ENCODE measurements at regions not wholly inside any gene's neighbourhood (a gene's known extent, or its start where the extent isn't known, plus 50 kb on each side); places are given as distances from the start of the nearest gene placed in this dataset.
"Not testable (repeated sequence)": the region's sequence is repeated elsewhere in the genome, so short reads cannot be mapped to it uniquely, and the experiment has no call there.

GRCh38 chr1:149665033-149665432 is 81.4 kb downstream of the PPIAL4C start:
- H3K4me3 ChIP-seq (ENCODE audit: low read length); DNase-seq; H3K79me2 ChIP-seq (ENCODE audit: control insufficient read depth, insufficient read depth, low read length); H3K27me3 ChIP-seq (ENCODE audit: insufficient read depth, low read length, poor library complexity); H3K79me1 ChIP-seq (ENCODE audit: low read length); H2BK15ac ChIP-seq (replicated peaks; ENCODE audit: low read depth); H3K4me1 ChIP-seq (ENCODE audit: control insufficient read depth, low read depth, low read length); H2AK5ac ChIP-seq (ENCODE audit: low read length); H3K27ac ChIP-seq (ENCODE audit: low read depth, low read length); H4K8ac ChIP-seq (ENCODE audit: low read depth, low read length); H2BK5ac ChIP-seq (ENCODE audit: low read length); H3K36me3 ChIP-seq (ENCODE audit: control insufficient read depth, insufficient read depth, low read length); H3K23ac ChIP-seq (ENCODE audit: low read length); H2BK120ac ChIP-seq (ENCODE audit: low read depth, low read length); H4K5ac ChIP-seq (ENCODE audit: low read length); H3K56ac ChIP-seq (ENCODE audit: low read length); H3K4ac ChIP-seq (ENCODE audit: low read depth, low read length); H3K18ac ChIP-seq (ENCODE audit: low read length); H3K4me2 ChIP-seq (ENCODE audit: low read length); H3K9ac ChIP-seq (ENCODE audit: low read length): not testable (repeated sequence)

DNA sequence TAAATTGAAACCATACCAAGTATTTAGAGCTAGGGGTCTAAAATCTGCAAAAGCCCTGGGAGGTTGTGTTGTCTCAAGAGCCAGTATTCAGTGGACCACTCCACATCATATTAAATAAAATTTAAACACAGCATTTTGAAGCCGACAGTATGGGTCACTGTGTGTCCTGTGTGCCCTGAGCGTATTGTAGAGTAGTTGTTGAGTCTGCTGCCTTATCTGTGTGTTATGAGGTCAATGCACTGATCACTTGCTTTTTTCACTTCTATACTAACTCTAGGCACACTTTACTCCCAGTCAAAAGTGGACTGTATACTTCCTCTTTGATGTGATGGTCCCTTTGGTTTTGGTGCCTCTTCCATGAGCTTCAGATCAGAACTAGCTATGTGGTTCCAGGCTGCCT is 81.9 kb downstream of the PPIAL4C start:
- no CpG with 5 or more reads among the region's 2 CpGs for WGBS (ENCODE audit: extremely low coverage, insufficient coverage, low lambda C conversion rate)
- H3K18ac ChIP-seq (ENCODE audit: low read length) = not testable (repeated sequence)

GRCh38 chr1:149673231-149673909 is 89.7 kb downstream of the PPIAL4C start:
- H3K4me1 ChIP-seq (ENCODE audit: control insufficient read depth, low read depth, low read length); H3K23ac ChIP-seq (ENCODE audit: low read length); H3K9ac ChIP-seq (ENCODE audit: low read length); H2AK5ac ChIP-seq (ENCODE audit: low read length); H3K4ac ChIP-seq (ENCODE audit: low read depth, low read length); H2BK120ac ChIP-seq (ENCODE audit: low read depth, low read length); H2BK15ac ChIP-seq (replicated peaks; ENCODE audit: low read depth); H4K8ac ChIP-seq (ENCODE audit: low read depth, low read length); H3K4me3 ChIP-seq (ENCODE audit: low read length); H2BK5ac ChIP-seq (ENCODE audit: low read length); H3K56ac ChIP-seq (ENCODE audit: low read length); H3K79me2 ChIP-seq (ENCODE audit: control insufficient read depth, insufficient read depth, low read length); H3K36me3 ChIP-seq (ENCODE audit: control insufficient read depth, insufficient read depth, low read length); H3K27ac ChIP-seq (ENCODE audit: low read depth, low read length); H3K79me1 ChIP-seq (ENCODE audit: low read length); H3K4me2 ChIP-seq (ENCODE audit: low read length); H3K18ac ChIP-seq (ENCODE audit: low read length); H3K27me3 ChIP-seq (ENCODE audit: insufficient read depth, low read length, poor library complexity); H4K5ac ChIP-seq (ENCODE audit: low read length); DNase-seq: not testable (repeated sequence)
- no CpG with 5 or more reads among the region's 4 CpGs for WGBS (ENCODE audit: extremely low coverage, insufficient coverage, low lambda C conversion rate)

More for the DNA sequence above, 81.9 kb downstream of the PPIAL4C start:
- not testable (repeated sequence) for H3K9ac ChIP-seq (ENCODE audit: low read length); H4K5ac ChIP-seq (ENCODE audit: low read length); H3K4ac ChIP-seq (ENCODE audit: low read depth, low read length); H3K27me3 ChIP-seq (ENCODE audit: insufficient read depth, low read length, poor library complexity); H3K23ac ChIP-seq (ENCODE audit: low read length); H3K36me3 ChIP-seq (ENCODE audit: control insufficient read depth, insufficient read depth, low read length); H3K4me2 ChIP-seq (ENCODE audit: low read length); H3K27ac ChIP-seq (ENCODE audit: low read depth, low read length); H3K4me3 ChIP-seq (ENCODE audit: low read length); DNase-seq; H2BK15ac ChIP-seq (replicated peaks; ENCODE audit: low read depth); H4K8ac ChIP-seq (ENCODE audit: low read depth, low read length); H3K79me2 ChIP-seq (ENCODE audit: control insufficient read depth, insufficient read depth, low read length); H2BK120ac ChIP-seq (ENCODE audit: low read depth, low read length); H3K56ac ChIP-seq (ENCODE audit: low read length); H3K79me1 ChIP-seq (ENCODE audit: low read length); H2BK5ac ChIP-seq (ENCODE audit: low read length); H2AK5ac ChIP-seq (ENCODE audit: low read length); H3K4me1 ChIP-seq (ENCODE audit: control insufficient read depth, low read depth, low read length)

- H3K36me3 ChIP-seq (ENCODE audit: control insufficient read depth, insufficient read depth, low read length); H3K79me1 ChIP-seq (ENCODE audit: low read length); H2BK5ac ChIP-seq (ENCODE audit: low read length); H3K27ac ChIP-seq (ENCODE audit: low read depth, low read length); H2AK5ac ChIP-seq (ENCODE audit: low read length); H3K4me2 ChIP-seq (ENCODE audit: low read length); H4K8ac ChIP-seq (ENCODE audit: low read depth, low read length); H2BK15ac ChIP-seq (replicated peaks; ENCODE audit: low read depth); H3K9ac ChIP-seq (ENCODE audit: low read length); H2BK120ac ChIP-seq (ENCODE audit: low read depth, low read length); H3K4me1 ChIP-seq (ENCODE audit: control insufficient read depth, low read depth, low read length); H3K56ac ChIP-seq (ENCODE audit: low read length); H3K79me2 ChIP-seq (ENCODE audit: control insufficient read depth, insufficient read depth, low read length); H3K23ac ChIP-seq (ENCODE audit: low read length); H3K27me3 ChIP-seq (ENCODE audit: insufficient read depth, low read length, poor library complexity); DNase-seq; H3K4ac ChIP-seq (ENCODE audit: low read depth, low read length); H3K18ac ChIP-seq (ENCODE audit: low read length); H3K4me3 ChIP-seq (ENCODE audit: low read length); H4K5ac ChIP-seq (ENCODE audit: low read length): not testable (repeated sequence)
- no CpG with 5 or more reads among the region's 23 CpGs for WGBS (ENCODE audit: extremely low coverage, insufficient coverage, low lambda C conversion rate)
Observed at GRCh38 chr1:149674921-149675320, 91.3 kb downstream of the PPIAL4C start.

- H3K4me2 ChIP-seq (ENCODE audit: low read length); H3K4ac ChIP-seq (ENCODE audit: low read depth, low read length); H2BK5ac ChIP-seq (ENCODE audit: low read length); H4K8ac ChIP-seq (ENCODE audit: low read depth, low read length); H2AK5ac ChIP-seq (ENCODE audit: low read length); H3K9ac ChIP-seq (ENCODE audit: low read length); H4K5ac ChIP-seq (ENCODE audit: low read length); H3K36me3 ChIP-seq (ENCODE audit: control insufficient read depth, insufficient read depth, low read length); H2BK15ac ChIP-seq (replicated peaks; ENCODE audit: low read depth); H3K18ac ChIP-seq (ENCODE audit: low read length); H3K79me2 ChIP-seq (ENCODE audit: control insufficient read depth, insufficient read depth, low read length); H3K4me1 ChIP-seq (ENCODE audit: control insufficient read depth, low read depth, low read length); H3K27ac ChIP-seq (ENCODE audit: low read depth, low read length); H3K56ac ChIP-seq (ENCODE audit: low read length); DNase-seq; H3K79me1 ChIP-seq (ENCODE audit: low read length); H2BK120ac ChIP-seq (ENCODE audit: low read depth, low read length); H3K27me3 ChIP-seq (ENCODE audit: insufficient read depth, low read length, poor library complexity); H3K4me3 ChIP-seq (ENCODE audit: low read length); H3K23ac ChIP-seq (ENCODE audit: low read length): not testable (repeated sequence)
- no CpG with 5 or more reads among the region's 5 CpGs for WGBS (ENCODE audit: extremely low coverage, insufficient coverage, low lambda C conversion rate)
Observed at GRCh38 chr1:149677359-149677758, 93.7 kb downstream of the PPIAL4C start.

DNA sequence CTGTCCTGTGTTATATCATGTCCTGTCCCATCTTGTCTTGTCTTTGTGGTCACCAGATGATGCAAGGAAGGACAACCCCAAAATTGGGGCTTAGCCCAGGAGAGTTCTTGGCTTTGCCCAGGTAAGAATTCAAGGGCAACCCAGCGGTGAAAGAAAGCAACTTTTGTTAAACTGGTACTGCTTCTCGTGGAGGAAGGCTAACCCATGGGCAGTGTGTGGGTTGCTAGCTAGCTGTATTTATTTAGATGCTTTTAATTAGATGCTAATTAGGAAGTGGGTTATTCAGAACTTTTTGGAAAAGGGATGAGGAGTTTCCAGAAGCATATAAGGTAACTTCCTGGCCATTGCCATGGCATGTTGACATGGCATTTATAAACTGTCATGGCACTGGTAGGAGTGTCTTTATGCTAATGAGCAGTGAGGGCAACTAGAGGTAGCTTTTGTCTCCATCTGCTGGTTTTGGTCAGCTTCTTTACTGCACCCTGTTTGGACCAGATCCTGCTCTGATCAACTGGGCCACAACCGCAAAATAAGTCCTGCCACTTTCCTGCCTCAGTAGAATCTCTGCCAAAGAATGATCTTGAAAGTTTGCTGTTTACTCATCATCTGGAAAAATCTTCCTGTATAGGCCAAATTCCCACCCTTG is 95.8 kb upstream of the FCGR1A start:
- H3K4ac ChIP-seq (ENCODE audit: low read depth, low read length); H3K9ac ChIP-seq (ENCODE audit: low read length); H3K56ac ChIP-seq (ENCODE audit: low read length); H3K79me1 ChIP-seq (ENCODE audit: low read length); H3K79me2 ChIP-seq (ENCODE audit: control insufficient read depth, insufficient read depth, low read length); H2BK5ac ChIP-seq (ENCODE audit: low read length); H3K23ac ChIP-seq (ENCODE audit: low read length); H2BK120ac ChIP-seq (ENCODE audit: low read depth, low read length); H3K18ac ChIP-seq (ENCODE audit: low read length); H3K4me2 ChIP-seq (ENCODE audit: low read length); H2AK5ac ChIP-seq (ENCODE audit: low read length); H4K5ac ChIP-seq (ENCODE audit: low read length); H4K8ac ChIP-seq (ENCODE audit: low read depth, low read length); H3K27me3 ChIP-seq (ENCODE audit: insufficient read depth, low read length, poor library complexity); H3K27ac ChIP-seq (ENCODE audit: low read depth, low read length); H3K4me1 ChIP-seq (ENCODE audit: control insufficient read depth, low read depth, low read length); H2BK15ac ChIP-seq (replicated peaks; ENCODE audit: low read depth); DNase-seq; H3K36me3 ChIP-seq (ENCODE audit: control insufficient read depth, insufficient read depth, low read length); H3K4me3 ChIP-seq (ENCODE audit: low read length): not testable (repeated sequence)
- no CpG with 5 or more reads among the region's 3 CpGs for WGBS (ENCODE audit: extremely low coverage, insufficient coverage, low lambda C conversion rate)
